GM13976 (cell line): ENCODE measurements at regions not wholly inside any gene's neighbourhood (a gene's known extent, or its start where the extent isn't known, plus 50 kb on each side); places are given as distances from the start of the nearest gene placed in this dataset.

Experiments
- DNase-seq: peaks from one replicate; pipeline ENCODE4 v3.0.0; 2012; ENCODE audit warnings: low spot score
- CTCF ChIP-seq: IDR thresholded peaks from 2 replicates; pipeline ENCODE4 v1.5.1; 2012; ENCODE audit warnings: borderline replicate concordance, mild to moderate bottlenecking; ENCODE audit not compliant: insufficient read depth; ENCODE audit errors: extremely low read depth, missing control alignments, control extremely low read depth
- in situ Hi-C: fragments of 300-500 bp; cut with MboI; formaldehyde crosslinking; loops from one replicate; pipeline ENCODE4 v1.12.0; 2022; ENCODE audit warnings: low sequenced_read_pairs, mixed read lengths, inconsistent platforms; ENCODE audit not compliant: unreplicated experiment

DNA sequence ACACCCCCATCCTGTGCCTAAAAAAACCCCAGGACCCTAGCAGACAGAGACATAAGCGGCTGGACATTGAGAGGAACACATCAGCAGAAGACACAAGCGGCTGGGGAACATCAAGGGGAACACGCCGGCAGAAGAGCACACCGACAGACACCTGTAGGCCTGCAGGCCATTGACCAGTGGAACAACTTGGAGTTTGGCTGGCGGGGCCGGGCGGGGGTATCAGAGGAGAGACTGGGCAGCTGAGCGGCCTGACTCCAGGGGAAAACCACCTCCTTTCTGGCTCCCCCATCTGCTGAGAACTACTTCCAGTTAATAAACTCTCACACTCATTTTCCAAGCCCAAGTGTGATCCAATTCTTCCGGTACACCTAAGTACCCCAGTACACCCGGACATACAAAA is 264.7 kb upstream of the ISX start:
- no peak for TF ChIP-seq CTCF
- in situ Hi-C loops, result no loop called here
- no peak for DNase-seq

GRCh38 chr22:34804091-34804490 is 261.9 kb upstream of the ISX start:
- DNase-seq, result no peak
- no peak for TF ChIP-seq CTCF
- in situ Hi-C loops, result no loop called here

- no peak for DNase-seq
Measured at GRCh38 chr22:34804604-34805003, 261.4 kb upstream of the ISX start.

DNA sequence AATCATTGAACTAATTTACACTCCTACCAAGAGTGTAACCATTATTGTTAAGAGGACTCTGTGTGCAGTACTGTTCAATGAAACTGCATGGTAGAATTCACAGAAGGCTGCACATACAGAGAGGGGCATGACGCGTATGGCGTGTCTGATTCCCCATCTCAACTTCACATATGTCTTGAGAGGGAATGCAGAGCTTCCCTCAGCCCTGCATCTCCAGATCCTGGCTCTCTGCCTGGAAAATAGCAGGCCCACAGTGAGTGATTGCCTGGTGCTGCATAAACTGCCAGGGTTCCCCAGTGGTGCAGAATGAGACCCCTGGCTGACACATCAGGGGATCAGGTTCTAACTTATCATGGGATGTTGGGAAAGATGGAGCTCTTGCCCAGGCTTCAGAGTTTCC is 260.2 kb upstream of the ISX start:
- in situ Hi-C loops, result no loop called here
- no peak for DNase-seq
- no peak for TF ChIP-seq CTCF

More at GRCh38 chr22:34804604-34805003, 261.4 kb upstream of the ISX start:
- in situ Hi-C loops, result no loop called here
- TF ChIP-seq CTCF, result no peak

DNA sequence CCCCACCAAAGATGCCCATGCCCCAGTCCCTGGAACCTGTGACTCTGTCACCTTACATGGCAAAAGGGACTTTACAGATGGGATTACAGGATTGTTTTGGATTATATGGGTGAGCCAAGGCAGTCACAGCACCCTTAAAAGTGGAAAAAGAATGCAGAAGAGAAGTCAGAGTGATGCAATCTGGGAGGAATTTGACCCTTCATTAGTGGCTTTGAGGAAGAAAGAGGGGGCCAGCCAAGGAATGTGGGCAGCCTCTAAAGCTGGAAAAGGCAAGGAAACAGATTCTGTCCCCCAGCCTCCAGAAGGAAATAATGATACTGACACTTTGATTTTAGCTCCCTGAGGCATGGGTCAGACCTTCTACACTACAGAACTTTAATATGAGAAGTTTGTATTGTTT is 257.3 kb upstream of the ISX start:
- TF ChIP-seq CTCF, result no peak
- in situ Hi-C loops, result no loop called here
- no peak for DNase-seq

- in situ Hi-C loops, result no loop called here
- DNase-seq, result no peak
- TF ChIP-seq CTCF, result no peak
Measured at GRCh38 chr22:34812631-34813030, 253.3 kb upstream of the ISX start.
